OCI-LY1 (cell line): ENCODE measurements at regions not wholly inside any gene's neighbourhood (a gene's known extent, or its start where the extent isn't known, plus 50 kb on each side); places are given as distances from the start of the nearest gene placed in this dataset.

Experiments
- H2AFZ ChIP-seq: fragments of 200-600 bp; sonication (generic), shearing (Covaris generic); 2 replicates; pipeline ENCODE4 v1.6.0; 2014; ENCODE audit warnings: antibody characterized with exemption, mild to moderate bottlenecking, low read length
- H3F3A ChIP-seq: fragments of 200-600 bp; sonication (generic), shearing (Covaris generic); 2 replicates; pipeline ENCODE4 v1.6.0; 2014; ENCODE audit warnings: mild to moderate bottlenecking, antibody characterized with exemption, low read length, moderate library complexity; ENCODE audit not compliant: insufficient read depth
- H3K27ac ChIP-seq: fragments of 200-600 bp; sonication (generic); 2 replicates; pipeline ENCODE4 v1.5.1; 2014; ENCODE audit warnings: low read length, mixed run types, mild to moderate bottlenecking, low read depth; ENCODE audit not compliant: poor library complexity, severe bottlenecking
- H3K27me3 ChIP-seq: fragments of 200-600 bp; sonication (generic); 2 replicates; pipeline ENCODE4 v1.6.0; 2014; ENCODE audit warnings: antibody characterized with exemption, mild to moderate bottlenecking, low read length, moderate library complexity; ENCODE audit not compliant: insufficient read depth
- H3K36me3 ChIP-seq: fragments of 200-600 bp; sonication (generic); 2 replicates; pipeline ENCODE4 v1.6.1; 2014; ENCODE audit warnings: mild to moderate bottlenecking, antibody characterized with exemption, low read length, moderate library complexity, mixed read lengths; ENCODE audit not compliant: insufficient read depth
- H3K4me1 ChIP-seq: fragments of 200-600 bp; sonication (generic); 2 replicates; pipeline ENCODE4 v1.5.1; 2014; ENCODE audit warnings: mild to moderate bottlenecking, low read length, moderate library complexity; ENCODE audit not compliant: insufficient read depth, severe bottlenecking
- H3K4me2 ChIP-seq: fragments of 200-600 bp; sonication (generic), shearing (Covaris generic); 2 replicates; pipeline ENCODE4 v1.6.1; 2014; ENCODE audit warnings: low read length
- H3K4me3 ChIP-seq: fragments of 200-600 bp; sonication (generic); 2 replicates; pipeline ENCODE4 v1.5.1; 2014; ENCODE audit warnings: low read length, low read depth, mild to moderate bottlenecking, mixed read lengths; ENCODE audit not compliant: poor library complexity, severe bottlenecking
- H3K79me2 ChIP-seq: fragments of 200-600 bp; shearing (Covaris generic); 2 replicates; pipeline ENCODE4 v1.6.1; 2016; ENCODE audit warnings: mixed run types, low read length, mixed read lengths; ENCODE audit not compliant: insufficient read depth
- H3K9ac ChIP-seq: fragments of 200-600 bp; sonication (generic), shearing (Covaris generic); 2 replicates; pipeline ENCODE4 v1.6.1; 2014; ENCODE audit warnings: mild to moderate bottlenecking, low read length, mixed read lengths
- H3K9me2 ChIP-seq: fragments of 200-600 bp; sonication (generic), shearing (Covaris generic); 2 replicates; pipeline ENCODE4 v1.6.1; 2014; ENCODE audit warnings: low read depth, mild to moderate bottlenecking, low read length, mixed read lengths
- H3K9me3 ChIP-seq: fragments of 200-600 bp; shearing (Covaris generic); 2 replicates; pipeline ENCODE4 v1.6.1; 2014; ENCODE audit warnings: low read length, mixed read lengths
- H4K20me1 ChIP-seq: fragments of 200-600 bp; sonication (generic), shearing (Covaris generic); 2 replicates; pipeline ENCODE4 v1.6.0; 2016; ENCODE audit warnings: mild to moderate bottlenecking, low read length; ENCODE audit not compliant: insufficient read depth
- CTCF ChIP-seq: fragments of 200-600 bp; sonication (generic), shearing (Covaris generic); IDR thresholded peaks from 2 replicates; pipeline ENCODE4 v1.5.1; 2017; ENCODE audit warnings: mild to moderate bottlenecking, antibody characterized with exemption, low read length, moderate library complexity, mixed read lengths
- EZH2 ChIP-seq: fragments of 200-600 bp; sonication (generic), shearing (Covaris generic); IDR thresholded peaks from 2 replicates; pipeline ENCODE4 v1.8.0; 2017; ENCODE audit warnings: borderline replicate concordance, mixed run types, mild to moderate bottlenecking, antibody characterized with exemption, low read length, moderate library complexity, mixed read lengths

DNA sequence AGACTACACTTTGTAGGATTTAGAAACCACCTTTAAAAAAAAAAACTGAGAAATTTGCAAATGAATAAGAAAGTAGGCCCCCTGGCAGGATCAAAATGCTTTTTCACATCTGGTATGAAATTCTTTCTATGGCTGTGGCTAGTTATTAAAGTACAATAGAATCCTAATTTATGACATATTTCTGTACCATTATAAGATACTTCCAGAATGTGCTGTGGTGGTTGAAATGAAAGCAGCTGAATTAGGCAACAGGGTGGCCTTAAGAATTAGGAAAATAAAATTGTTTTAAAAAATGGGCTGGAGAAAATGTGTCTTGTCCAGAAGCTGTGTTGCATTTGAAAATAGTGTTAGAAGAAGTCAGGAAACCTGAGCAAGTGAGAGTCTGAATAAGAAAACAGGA is 85.9 kb upstream of the PDE3A start:
- H2AFZ ChIP-seq, result no peak overlapping the region
- no peaks in the 10 kb centered on the region for H3F3A ChIP-seq
- H3K36me3 ChIP-seq, result no peaks in the 10 kb centered on the region
- H4K20me1 ChIP-seq, result no peaks in the 10 kb centered on the region
- H3K79me2 ChIP-seq, result no peaks in the 10 kb centered on the region
- TF ChIP-seq CTCF, result no peak
- TF ChIP-seq EZH2, result no peak
- no peaks in the 10 kb centered on the region for H3K9me3 ChIP-seq
- H3K4me3 ChIP-seq, result no peak overlapping the region
- H3K4me2 ChIP-seq, result no peak overlapping the region
- no peak overlapping the region for H3K27ac ChIP-seq
- no peak overlapping the region for H3K9ac ChIP-seq
- no peaks in the 10 kb centered on the region for H3K4me1 ChIP-seq
- no peaks in the 10 kb centered on the region for H3K9me2 ChIP-seq
- H3K27me3 ChIP-seq, result no peaks in the 10 kb centered on the region

GRCh38 chr12:20283482-20283881 is 84.9 kb upstream of the PDE3A start:
- Histone ChIP-seq H3K4me1 (no peaks in the 10 kb centered on the region), H3K4me3 (no peak overlapping the region), H3F3A (no peaks in the 10 kb centered on the region), H3K27me3 (no peaks in the 10 kb centered on the region), H3K27ac (no peak overlapping the region), H4K20me1 (no peaks in the 10 kb centered on the region), H3K9me2 (no peaks in the 10 kb centered on the region), H3K36me3 (no peaks in the 10 kb centered on the region), H3K9ac (no peak overlapping the region), H3K9me3 (no peaks in the 10 kb centered on the region), H3K79me2 (no peaks in the 10 kb centered on the region), H2AFZ (no peak overlapping the region), H3K4me2 (no peak overlapping the region)
- TF ChIP-seq CTCF (no peak), EZH2 (no peak)

- H3F3A ChIP-seq, result no peaks in the 10 kb centered on the region
- no peaks in the 10 kb centered on the region for H3K36me3 ChIP-seq
- H3K9me2 ChIP-seq, result no peaks in the 10 kb centered on the region
- H3K4me1 ChIP-seq, result no peaks in the 10 kb centered on the region
- TF ChIP-seq CTCF (no peak), EZH2 (no peak)
- no peak overlapping the region for H3K9ac ChIP-seq
- no peaks in the 10 kb centered on the region for H4K20me1 ChIP-seq
- no peaks in the 10 kb centered on the region for H3K9me3 ChIP-seq
- no peak overlapping the region for H3K4me2 ChIP-seq
- no peak overlapping the region for H3K4me3 ChIP-seq
- H3K79me2 ChIP-seq, result no peaks in the 10 kb centered on the region
- H3K27ac ChIP-seq, result no peak overlapping the region
- no peaks in the 10 kb centered on the region for H3K27me3 ChIP-seq
- H2AFZ ChIP-seq, result no peak overlapping the region
Measured at GRCh38 chr12:20289520-20289919, 78.8 kb upstream of the PDE3A start.
